GM12878 (cell line): ENCODE measurements at regions not wholly inside any gene's neighbourhood (a gene's known extent, or its start where the extent isn't known, plus 50 kb on each side); places are given as distances from the start of the nearest gene placed in this dataset.

ENCODE experiments used
- ATAC-seq: fragments of 200-7000 bp; cut with Tn5 transposase; 3 replicates; pipeline ENCODE4 v1.9.1; 2020; ENCODE audit warnings: mild to moderate bottlenecking, moderate library complexity
- BruUV-seq: library from RNA; stranded (reverse); fragments of 400-500 nt; replicated peaks from 2 replicates; lab custom pipeline; 2021; lab: Mats Ljungman, UMichigan
- CTCF ChIA-PET: fragments of 300-600 bp; sonication (Branson Sonifier 250); formaldehyde crosslinking; extraction: SDS; loops from one replicate; lab custom pipeline; 2021; ENCODE audit warnings: inconsistent platforms; lab: Yijun Ruan, JAX
- POLR2A ChIA-PET: fragments of 350-600 bp; formaldehyde crosslinking; extraction: SDS; loops from one replicate; lab custom pipeline; 2021; ENCODE audit warnings: inconsistent platforms; lab: Charles Lee
- RAD21 ChIA-PET: fragments of 300-600 bp; sonication (Branson Sonifier 250); formaldehyde crosslinking; loops from one replicate; lab custom pipeline; 2023; ENCODE audit warnings: antibody characterized with exemption; ENCODE audit not compliant: unreplicated experiment; lab: Charles Lee
- SMC1A ChIA-PET: fragments of 300-600 bp; sonication (Branson Sonifier 250); formaldehyde crosslinking; loops from one replicate; lab custom pipeline; 2023; ENCODE audit not compliant: unreplicated experiment, uncharacterized antibody; lab: Charles Lee
- DNase-seq: peaks from one replicate; pipeline ENCODE4 v3.0.0-alpha.2; 2011; ENCODE audit warnings: low read depth, low spot score
- FAIRE-seq: peaks from 3 replicates; lab custom pipeline; 2011; peaks lifted over from hg19 to GRCh38; lab: Jason Lieb, UNC
- H2AFZ ChIP-seq: 2 replicates; pipeline ENCODE4 v1.6.0; 2011; ENCODE audit warnings: low read depth, low read length, control low read depth; ENCODE audit not compliant: control insufficient read depth
- H3K27ac ChIP-seq: 2 replicates; pipeline ENCODE4 v1.5.1; 2011; ENCODE audit warnings: control low read depth; ENCODE audit not compliant: control insufficient read depth, insufficient read depth
- H3K27me3 ChIP-seq, 2 experiments: replicated peaks in 1 of 2; 2 replicates each; pipeline versions ENCODE4 v1.6.0 to v1.6.1; 2011; ENCODE audit warnings: low read length in 1 of 2; ENCODE audit not compliant: control insufficient read depth in 2 of 2, insufficient read depth in 2 of 2
- H3K36me3 ChIP-seq, 2 experiments: 2 replicates each; pipeline ENCODE4 v1.5.1; 2011; ENCODE audit warnings: low read length in 1 of 2; ENCODE audit not compliant: control insufficient read depth in 2 of 2, insufficient read depth in 2 of 2
- H3K4me1 ChIP-seq: 2 replicates; pipeline ENCODE4 v1.6.1; 2011; ENCODE audit warnings: mild to moderate bottlenecking, low read length, moderate library complexity, mixed read lengths; ENCODE audit not compliant: control insufficient read depth, insufficient read depth
- H3K4me2 ChIP-seq: 2 replicates; pipeline ENCODE4 v1.6.0; 2011; ENCODE audit warnings: control low read depth; ENCODE audit not compliant: control insufficient read depth, insufficient read depth
- H3K4me3 ChIP-seq: fragments of 200-600 bp; sonication (generic); 2 replicates; pipeline ENCODE4 v1.5.1; 2016
- H3K79me2 ChIP-seq: 2 replicates; pipeline ENCODE4 v1.6.0; 2011; ENCODE audit warnings: low read length; ENCODE audit not compliant: control insufficient read depth, insufficient read depth
- H3K9ac ChIP-seq: 2 replicates; pipeline ENCODE4 v1.8.0; 2011; ENCODE audit warnings: low read length, control low read depth, mixed read lengths; ENCODE audit not compliant: control insufficient read depth, insufficient read depth
- H3K9me3 ChIP-seq: replicated peaks from 3 replicates; pipeline ENCODE4 v1.5.1; 2011; ENCODE audit warnings: mild to moderate bottlenecking, low read length; ENCODE audit not compliant: control insufficient read depth, insufficient read depth
- H4K20me1 ChIP-seq: 2 replicates; pipeline ENCODE4 v1.6.0; 2011; ENCODE audit not compliant: control insufficient read depth, insufficient read depth
- CEBPZ ChIP-seq: fragments of 150-350 bp; IDR thresholded peaks from 2 replicates; pipeline ENCODE4 v1.6.1; 2016; ENCODE audit warnings: low read depth, low read length
- DPF2 ChIP-seq: fragments of 450-650 bp; IDR thresholded peaks from 2 replicates; pipeline ENCODE4 v1.6.1; 2017; ENCODE audit warnings: mild to moderate bottlenecking
- IKZF2 ChIP-seq, 2 experiments: fragments of 450-650 bp; IDR thresholded peaks; 2 replicates each; pipeline ENCODE4 v1.6.1; 2017; ENCODE audit warnings: mild to moderate bottlenecking in 2 of 2, moderate library complexity in 2 of 2
- KDM1A ChIP-seq: fragments of 200-600 bp; sonication (generic); IDR thresholded peaks from 2 replicates; pipeline ENCODE4 v1.6.1; 2016; ENCODE audit warnings: borderline replicate concordance
- KLF5 ChIP-seq: fragments of 450-650 bp; IDR thresholded peaks from 2 replicates; pipeline ENCODE4 v1.6.1; 2014; ENCODE audit warnings: mild to moderate bottlenecking; ENCODE audit not compliant: partially characterized antibody
- MAX ChIP-seq: IDR thresholded peaks from 2 replicates; pipeline ENCODE4 v1.6.1; 2012; ENCODE audit warnings: low read depth, low read length, improper control_type of control experiment
- MXI1 ChIP-seq: fragments of 150-350 bp; IDR thresholded peaks from 2 replicates; pipeline ENCODE4 v1.6.1; 2011; ENCODE audit warnings: low read depth, mild to moderate bottlenecking, inconsistent platforms, low read length, improper control_type of control experiment
- PAX5 ChIP-seq: IDR thresholded peaks from 2 replicates; pipeline ENCODE4 v1.6.1; 2011; ENCODE audit warnings: low read depth, low read length, borderline replicate concordance
- PBX3 ChIP-seq: IDR thresholded peaks from 2 replicates; pipeline ENCODE4 v1.6.1; 2011; ENCODE audit warnings: mild to moderate bottlenecking, low read depth, low read length, moderate library complexity; ENCODE audit not compliant: insufficient replicate concordance
- ZNF24 ChIP-seq: fragments of 450-650 bp; IDR thresholded peaks from 2 replicates; pipeline ENCODE4 v1.6.1; 2017; ENCODE audit warnings: antibody characterized with exemption, mild to moderate bottlenecking
- ZNF622 ChIP-seq: fragments of 450-650 bp; IDR thresholded peaks from 2 replicates; pipeline ENCODE4 v1.6.1; 2017; ENCODE audit warnings: mild to moderate bottlenecking, inconsistent platforms
- WGBS: methylation state at CpG from one replicate; pipeline ENCODE4 v1.1.6; 2016; ENCODE audit warnings: low lambda C conversion rate; ENCODE audit not compliant: insufficient replicate concordance, insufficient coverage; ENCODE audit errors: missing lambda C conversion rate; 5-methylcytosine and 5-hydroxymethylcytosine counted together
- in situ Hi-C: fragments of 300-500 bp; cut with MboI; formaldehyde crosslinking; loops from 9 replicates; pipeline ENCODE4 v1.14.3; 2018; ENCODE audit warnings: mixed read lengths
- intact Hi-C: fragments of 100-400 bp; cut with micrococcal nuclease; formaldehyde crosslinking; loops from one replicate; pipeline ENCODE4 v1.14.2; 2022; ENCODE audit not compliant: unreplicated experiment

- H3K9ac ChIP-seq: no peak overlapping the region
- ChIA-PET RAD21 (interaction anchor here (0.6 to 1.0 kb wide), 2 partner anchors 94 to 145 kb away, joined by 3 read pairs; no protein-coding TSS in a partner anchor), SMC1A (no interaction called here), CTCF (interaction anchor here (0.6 to 1.5 kb wide), 4 partner anchors 13 to 86 kb away, joined by 3 to 6 read pairs (median 3); no protein-coding TSS in a partner anchor), POLR2A (no interaction called here)
- no peak for ATAC-seq
- H3K36me3 ChIP-seq: no peaks in the 10 kb centered on the region
- H4K20me1 ChIP-seq: no peaks in the 10 kb centered on the region
- no peak for TF ChIP-seq PBX3
- no peak for TF ChIP-seq PAX5
- no peak for TF ChIP-seq KLF5
- TF ChIP-seq ZNF24: no peak
- no peak for TF ChIP-seq ZNF622
- no peak for TF ChIP-seq CEBPZ
- no peak for TF ChIP-seq IKZF2 (IDR thresholded peaks at IDR 0.05)
- TF ChIP-seq KDM1A: no peak
- no peak for TF ChIP-seq MXI1
- TF ChIP-seq DPF2: no peak
- no peak for TF ChIP-seq MAX
- no peak overlapping the region for H2AFZ ChIP-seq
- H3K27me3 ChIP-seq: 0 out of 4 replicates have a peak, but pooled peaks cover 0 to 3% of the 10 kb centered on the region in 2 experiments
- H3K4me2 ChIP-seq: no peak overlapping the region
- H3K9me3 ChIP-seq: no peaks in the 10 kb centered on the region
- no peak overlapping the region for H3K4me3 ChIP-seq
- no peaks in the 10 kb centered on the region for H3K79me2 ChIP-seq
- BruUV-seq: no TSS peak
- no peak for DNase-seq
- intact Hi-C loops (no loop called here), in situ Hi-C loops (no loop called here)
- H3K27ac ChIP-seq: no peak overlapping the region
- whole genome bisulfite sequencing: 25% methylated on average over 6 of the region's 6 CpGs
- no peaks in the 10 kb centered on the region for H3K4me1 ChIP-seq
- no peak for FAIRE-seq
Measured at GRCh38 chr9:33628865-33629410, 104.9 kb downstream of the ANKRD18B start.
